Neural cell (in vitro differentiated cells): ENCODE measurements at regions not wholly inside any gene's neighbourhood (a gene's known extent, or its start where the extent isn't known, plus 50 kb on each side); places are given as distances from the start of the nearest gene placed in this dataset.

Source experiments
- H2AFZ ChIP-seq: fragments of 200-600, 300-800 bp; sonication (generic), shearing (Covaris generic); 2 replicates; pipeline ENCODE4 v1.6.0; 2014; ENCODE audit warnings: low read depth, mild to moderate bottlenecking, antibody characterized with exemption, low read length, moderate library complexity
- H3F3A ChIP-seq: fragments of 200-600 bp; shearing (Covaris generic); 2 replicates; pipeline ENCODE4 v1.6.1; 2016; ENCODE audit warnings: mild to moderate bottlenecking, moderate library complexity, mixed read lengths, antibody characterized with exemption, low read length; ENCODE audit not compliant: insufficient read depth, poor library complexity, severe bottlenecking
- H3K27ac ChIP-seq: fragments of 200-600, 300-800 bp; sonication (generic), shearing (Covaris generic); 2 replicates; pipeline ENCODE4 v1.5.1; 2014; ENCODE audit warnings: mild to moderate bottlenecking, low read length, moderate library complexity
- H3K27me3 ChIP-seq: fragments of 300-800, 200-600 bp; sonication (generic), shearing (Covaris generic); 2 replicates; pipeline ENCODE4 v1.6.0; 2014; ENCODE audit warnings: mild to moderate bottlenecking, low read depth, low read length, moderate library complexity; ENCODE audit not compliant: insufficient read depth
- H3K36me3 ChIP-seq: fragments of 300-800, 200-600 bp; sonication (generic), shearing (Covaris generic); 2 replicates; pipeline ENCODE4 v1.5.1; 2014; ENCODE audit warnings: mild to moderate bottlenecking, antibody characterized with exemption, low read length, moderate library complexity; ENCODE audit not compliant: insufficient read depth
- H3K4me2 ChIP-seq: fragments of 300-800, 200-600 bp; sonication (generic), shearing (Covaris generic); 2 replicates; pipeline ENCODE4 v1.6.0; 2014; ENCODE audit warnings: mild to moderate bottlenecking, low read length
- H3K4me3 ChIP-seq: fragments of 300-800, 200-600 bp; sonication (generic), shearing (Covaris generic); 2 replicates; pipeline ENCODE4 v1.5.1; 2014; ENCODE audit warnings: mild to moderate bottlenecking, low read length, moderate library complexity
- H3K79me2 ChIP-seq: fragments of 200-600 bp; shearing (Covaris generic); replicated peaks from 2 replicates; pipeline ENCODE4 v1.6.0; 2014; ENCODE audit warnings: mild to moderate bottlenecking, low read length, moderate library complexity; ENCODE audit not compliant: insufficient read depth
- H3K9ac ChIP-seq: fragments of 300-800, 200-600 bp; sonication (generic), shearing (Covaris generic); 2 replicates; pipeline ENCODE4 v1.6.1; 2016; ENCODE audit warnings: mild to moderate bottlenecking, low read length, mixed read lengths
- H3K9me2 ChIP-seq: fragments of 200-600 bp; shearing (Covaris generic); 2 replicates; pipeline ENCODE4 v1.6.1; 2016; ENCODE audit warnings: mild to moderate bottlenecking, low read length, mixed read lengths; ENCODE audit not compliant: insufficient read depth
- H3K9me3 ChIP-seq: fragments of 200-600, 300-800 bp; sonication (generic), shearing (Covaris generic); 2 replicates; pipeline ENCODE4 v1.6.1; 2016; ENCODE audit warnings: mild to moderate bottlenecking, mixed run types, low read length, moderate library complexity, mixed read lengths
- H4K20me1 ChIP-seq: fragments of 200-600 bp; shearing (Covaris generic); 2 replicates; pipeline ENCODE4 v1.6.1; 2016; ENCODE audit warnings: mild to moderate bottlenecking, mixed run types; ENCODE audit not compliant: insufficient read depth
- EP300 ChIP-seq: fragments of 450-650 bp; conservative IDR thresholded peaks from 2 replicates; pipeline ENCODE4 v1.6.1; 2014; ENCODE audit warnings: antibody characterized with exemption, mild to moderate bottlenecking, moderate library complexity; ENCODE audit not compliant: poor library complexity, severe bottlenecking
- EZH2 ChIP-seq: fragments of 200-600, 300-800 bp; shearing (Covaris generic), sonication (generic); IDR thresholded peaks from 2 replicates; pipeline ENCODE4 v1.6.1; 2014; ENCODE audit warnings: antibody characterized with exemption, low read length, borderline replicate concordance, mild to moderate bottlenecking; ENCODE audit not compliant: insufficient read depth, poor library complexity, severe bottlenecking
- MXI1 ChIP-seq: fragments of 450-650 bp; conservative IDR thresholded peaks from 2 replicates; pipeline ENCODE4 v1.6.1; 2014; ENCODE audit warnings: antibody characterized with exemption, mild to moderate bottlenecking; ENCODE audit not compliant: poor library complexity, severe bottlenecking
- POLR2AphosphoS5 ChIP-seq: IDR thresholded peaks from 2 replicates; pipeline ENCODE4 v1.6.1; 2012
- RAD21 ChIP-seq: fragments of 450-650 bp; conservative IDR thresholded peaks from 2 replicates; pipeline ENCODE4 v1.6.1; 2014; ENCODE audit warnings: antibody characterized with exemption, mild to moderate bottlenecking, moderate library complexity
- REST ChIP-seq: IDR thresholded peaks from 2 replicates; pipeline ENCODE4 v1.6.1; 2012; ENCODE audit warnings: borderline replicate concordance
- SMC3 ChIP-seq: fragments of 450-650 bp; conservative IDR thresholded peaks from 2 replicates; pipeline ENCODE4 v1.6.1; 2014; ENCODE audit warnings: antibody characterized with exemption, mild to moderate bottlenecking, moderate library complexity; ENCODE audit not compliant: poor library complexity
- TAF1 ChIP-seq: IDR thresholded peaks from 2 replicates; pipeline ENCODE4 v1.6.1; 2012; ENCODE audit warnings: low read depth
- TF ChIP-seq, protein P1 (sequence below): fragments of 450-650 bp; IDR thresholded peaks from 2 replicates; pipeline ENCODE4 v1.5.1; 2014; ENCODE audit warnings: antibody characterized with exemption, mild to moderate bottlenecking, moderate library complexity; ENCODE audit not compliant: poor library complexity, severe bottlenecking

- Histone ChIP-seq H3K36me3 (no peaks in the 10 kb centered on the region), H2AFZ (no peak overlapping the region), H3K27me3 (no peaks in the 10 kb centered on the region), H3K9me3 (no peaks in the 10 kb centered on the region), H4K20me1 (no peaks in the 10 kb centered on the region), H3K27ac (no peak overlapping the region), H3K4me3 (no peak overlapping the region), H3K9me2 (no peaks in the 10 kb centered on the region), H3K9ac (no peak overlapping the region), H3K79me2 (no peaks in the 10 kb centered on the region), H3K4me2 (no peak overlapping the region), H3F3A (no peaks in the 10 kb centered on the region)
- no peak for TF ChIP-seq RAD21
- no peak for TF ChIP-seq POLR2AphosphoS5
- no peak for TF ChIP-seq EP300
- no peak for TF ChIP-seq REST
Observed at GRCh38 chr20:60132162-60132826, 174.1 kb downstream of the CDH26 start.

- Histone ChIP-seq H4K20me1 (no peaks in the 10 kb centered on the region), H3K9me3 (no peaks in the 10 kb centered on the region), H3K4me2 (no peak overlapping the region), H3K4me3 (no peak overlapping the region), H3K9me2 (no peaks in the 10 kb centered on the region), H2AFZ (no peak overlapping the region), H3K27ac (no peak overlapping the region), H3K79me2 (no peaks in the 10 kb centered on the region), H3K36me3 (no peaks in the 10 kb centered on the region), H3K27me3 (no peaks in the 10 kb centered on the region), H3F3A (no peaks in the 10 kb centered on the region), H3K9ac (no peak overlapping the region)
- no peak for TF ChIP-seq POLR2AphosphoS5
- TF ChIP-seq EP300: no peak
- TF ChIP-seq TAF1: no peak
- no peak for TF ChIP-seq EZH2
- TF ChIP-seq RAD21: no peak
- TF ChIP-seq, protein P1, sequence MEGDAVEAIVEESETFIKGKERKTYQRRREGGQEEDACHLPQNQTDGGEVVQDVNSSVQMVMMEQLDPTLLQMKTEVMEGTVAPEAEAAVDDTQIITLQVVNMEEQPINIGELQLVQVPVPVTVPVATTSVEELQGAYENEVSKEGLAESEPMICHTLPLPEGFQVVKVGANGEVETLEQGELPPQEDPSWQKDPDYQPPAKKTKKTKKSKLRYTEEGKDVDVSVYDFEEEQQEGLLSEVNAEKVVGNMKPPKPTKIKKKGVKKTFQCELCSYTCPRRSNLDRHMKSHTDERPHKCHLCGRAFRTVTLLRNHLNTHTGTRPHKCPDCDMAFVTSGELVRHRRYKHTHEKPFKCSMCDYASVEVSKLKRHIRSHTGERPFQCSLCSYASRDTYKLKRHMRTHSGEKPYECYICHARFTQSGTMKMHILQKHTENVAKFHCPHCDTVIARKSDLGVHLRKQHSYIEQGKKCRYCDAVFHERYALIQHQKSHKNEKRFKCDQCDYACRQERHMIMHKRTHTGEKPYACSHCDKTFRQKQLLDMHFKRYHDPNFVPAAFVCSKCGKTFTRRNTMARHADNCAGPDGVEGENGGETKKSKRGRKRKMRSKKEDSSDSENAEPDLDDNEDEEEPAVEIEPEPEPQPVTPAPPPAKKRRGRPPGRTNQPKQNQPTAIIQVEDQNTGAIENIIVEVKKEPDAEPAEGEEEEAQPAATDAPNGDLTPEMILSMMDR: no peak
- no peak for TF ChIP-seq REST
- no peak for TF ChIP-seq SMC3
- TF ChIP-seq MXI1: no peak
Observed at GRCh38 chr20:60132827-60133670, 174.8 kb downstream of the CDH26 start.
